ENCODE measurements at regions not wholly inside any gene's neighbourhood (a gene's known extent, or its start where the extent isn't known, plus 50 kb on each side); places are given as distances from the start of the nearest gene placed in this dataset.

DNA sequence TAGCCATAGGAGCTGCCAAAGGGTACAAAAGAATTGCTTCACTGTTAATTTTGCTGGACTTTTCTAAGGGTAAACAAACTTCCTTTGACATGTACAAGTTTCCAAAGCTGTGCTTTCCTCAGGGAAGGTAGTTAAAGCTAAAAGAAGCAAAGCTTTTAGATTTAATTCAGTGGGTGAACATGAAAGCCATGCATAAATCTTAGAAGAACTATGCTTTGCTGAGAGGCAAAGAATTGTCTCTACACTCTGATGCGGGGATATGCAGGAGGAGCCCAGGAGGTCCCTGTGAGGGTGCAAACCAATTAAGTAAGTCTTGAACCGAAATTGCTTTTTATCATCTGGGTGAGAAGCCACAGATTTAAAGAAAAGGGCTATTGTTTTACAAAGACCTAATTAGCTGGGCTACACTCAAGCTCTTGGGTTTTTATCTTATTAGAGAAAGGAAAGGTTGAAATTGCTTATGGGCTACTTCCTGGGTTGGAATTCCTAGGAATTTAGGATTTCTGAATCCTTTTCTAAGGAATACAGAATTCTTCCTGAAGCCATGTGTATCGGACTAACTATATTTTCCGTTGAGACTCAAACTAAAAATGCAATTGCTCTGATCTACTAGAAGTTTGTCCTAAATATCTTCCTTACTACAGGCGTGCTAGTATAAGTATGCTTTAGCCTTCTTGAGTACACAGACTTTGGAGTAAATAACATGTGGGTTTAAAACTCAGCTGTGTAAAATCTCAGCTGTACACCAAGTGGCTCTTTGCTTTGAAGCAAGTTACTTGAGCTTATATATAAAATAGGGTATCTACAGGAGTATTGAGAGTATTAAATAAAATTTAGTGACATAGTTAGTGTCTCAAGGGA is 188.4 kb upstream of the ANK2 start:
- TF ChIP-seq POLR2A (IDR thresholded peaks at IDR 0.05; ENCODE audit: low read depth) (no peak), POLR2AphosphoS5 (IDR thresholded peaks at IDR 0.05) (no peak), EP300 (IDR thresholded peaks at IDR 0.05) (no peak)
- TF ChIP-seq, protein P1, sequence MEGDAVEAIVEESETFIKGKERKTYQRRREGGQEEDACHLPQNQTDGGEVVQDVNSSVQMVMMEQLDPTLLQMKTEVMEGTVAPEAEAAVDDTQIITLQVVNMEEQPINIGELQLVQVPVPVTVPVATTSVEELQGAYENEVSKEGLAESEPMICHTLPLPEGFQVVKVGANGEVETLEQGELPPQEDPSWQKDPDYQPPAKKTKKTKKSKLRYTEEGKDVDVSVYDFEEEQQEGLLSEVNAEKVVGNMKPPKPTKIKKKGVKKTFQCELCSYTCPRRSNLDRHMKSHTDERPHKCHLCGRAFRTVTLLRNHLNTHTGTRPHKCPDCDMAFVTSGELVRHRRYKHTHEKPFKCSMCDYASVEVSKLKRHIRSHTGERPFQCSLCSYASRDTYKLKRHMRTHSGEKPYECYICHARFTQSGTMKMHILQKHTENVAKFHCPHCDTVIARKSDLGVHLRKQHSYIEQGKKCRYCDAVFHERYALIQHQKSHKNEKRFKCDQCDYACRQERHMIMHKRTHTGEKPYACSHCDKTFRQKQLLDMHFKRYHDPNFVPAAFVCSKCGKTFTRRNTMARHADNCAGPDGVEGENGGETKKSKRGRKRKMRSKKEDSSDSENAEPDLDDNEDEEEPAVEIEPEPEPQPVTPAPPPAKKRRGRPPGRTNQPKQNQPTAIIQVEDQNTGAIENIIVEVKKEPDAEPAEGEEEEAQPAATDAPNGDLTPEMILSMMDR (IDR thresholded peaks at IDR 0.05), result no peak
